LNCaP clone FGC (cell line): ENCODE measurements at regions not wholly inside any gene's neighbourhood (a gene's known extent, or its start where the extent isn't known, plus 50 kb on each side); places are given as distances from the start of the nearest gene placed in this dataset.

Experiments
- DNase-seq: peaks from one replicate; pipeline ENCODE4 v3.0.0-alpha.2; 2011; ENCODE audit warnings: low read depth
- H3K4me3 ChIP-seq: 2 replicates; pipeline ENCODE4 v1.5.1; 2011; ENCODE audit warnings: mild to moderate bottlenecking, low read depth, low read length, control low read depth
- CTCF ChIP-seq: IDR thresholded peaks from 2 replicates; pipeline ENCODE4 v1.5.1; 2012; ENCODE audit warnings: mild to moderate bottlenecking; ENCODE audit not compliant: control insufficient read depth, insufficient read depth; ENCODE audit errors: extremely low read depth

- DNase-seq: no peak
- no peak for TF ChIP-seq CTCF
- no peak overlapping the region for H3K4me3 ChIP-seq
Measured at GRCh38 chr1:47701741-47702515, 264.1 kb downstream of the FOXD2 start.

- DNase-seq: no peak
- no peak for TF ChIP-seq CTCF
- H3K4me3 ChIP-seq: no peak overlapping the region
Measured at GRCh38 chr1:47703156-47703825, 265.4 kb downstream of the FOXD2 start.

GRCh38 chr1:47703981-47704596 lies 266.2 kb downstream of the FOXD2 start:
- H3K4me3 ChIP-seq: no peak overlapping the region
- DNase-seq: no peak
- TF ChIP-seq CTCF: peak; percentile 37

GRCh38 chr1:47705517-47706130 lies 267.8 kb downstream of the FOXD2 start:
- no peak overlapping the region for H3K4me3 ChIP-seq
- DNase-seq: no peak
- no peak for TF ChIP-seq CTCF

GRCh38 chr1:47707503-47707902 lies 269.7 kb downstream of the FOXD2 start:
- no peak overlapping the region for H3K4me3 ChIP-seq
- no peak for TF ChIP-seq CTCF
- no peak for DNase-seq

GRCh38 chr1:47708019-47708535 lies 270.2 kb downstream of the FOXD2 start:
- DNase-seq: no peak
- no peak overlapping the region for H3K4me3 ChIP-seq
- TF ChIP-seq CTCF: no peak
